Caki2 (cell line): ENCODE measurements at regions not wholly inside any gene's neighbourhood (a gene's known extent, or its start where the extent isn't known, plus 50 kb on each side); places are given as distances from the start of the nearest gene placed in this dataset.
"Not testable (repeated sequence)": the region's sequence is repeated elsewhere in the genome, so short reads cannot be mapped to it uniquely, and the experiment has no call there.

Experiments used
- DNase-seq: peaks from one replicate; pipeline ENCODE4 v3.0.0-alpha.2; 2015; ENCODE audit warnings: low read depth
- in situ Hi-C: cut with HindIII; loops from 2 replicates; pipeline ENCODE4 v1.10.0; 2016; ENCODE audit warnings: low sequenced_read_pairs, low pct_unique_long_range_greater_than_20kb, mixed read lengths

DNA sequence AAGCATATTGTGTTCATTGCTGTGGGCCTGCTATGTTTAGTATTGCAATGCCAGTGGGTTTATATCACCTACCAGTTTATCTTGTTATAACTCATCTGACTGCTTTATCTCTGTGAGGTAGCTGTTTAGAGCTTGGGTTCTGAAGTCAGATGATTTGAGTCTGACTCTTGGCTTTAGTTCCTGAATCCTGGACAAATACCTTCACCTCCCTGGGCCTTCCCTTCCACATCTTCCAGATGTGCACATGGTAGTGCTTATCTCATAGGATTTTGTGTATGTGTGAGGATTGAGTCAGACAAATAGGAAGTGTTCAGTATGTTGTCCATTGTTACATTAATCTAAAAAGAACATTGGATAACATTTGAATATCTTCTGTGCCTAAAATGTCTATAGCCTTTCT, 63.5 kb upstream of the ANKRD10 start:
- in situ Hi-C loops = no loop called here
- DNase-seq = no peak

DNA sequence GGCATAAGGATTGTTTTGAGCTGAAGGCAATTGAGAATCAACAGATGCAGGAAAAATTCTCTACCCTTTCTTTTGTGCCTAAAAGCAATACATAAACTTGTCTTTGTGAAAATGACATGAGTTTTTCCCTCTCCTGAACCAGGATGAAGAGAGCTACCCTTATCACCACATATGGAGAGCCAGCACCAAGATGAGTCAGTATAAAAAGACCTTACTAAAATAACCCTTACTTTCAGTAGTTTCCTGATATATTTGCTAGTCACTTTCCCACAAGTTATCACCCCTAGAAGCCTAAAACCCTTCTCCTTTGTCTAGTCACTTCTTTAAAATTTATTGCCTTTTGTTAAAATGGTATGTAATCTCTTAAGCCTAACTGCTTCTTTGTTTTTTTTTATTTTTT, 61.9 kb upstream of the ANKRD10 start:
- in situ Hi-C loops = no loop called here
- DNase-seq = no peak

DNA sequence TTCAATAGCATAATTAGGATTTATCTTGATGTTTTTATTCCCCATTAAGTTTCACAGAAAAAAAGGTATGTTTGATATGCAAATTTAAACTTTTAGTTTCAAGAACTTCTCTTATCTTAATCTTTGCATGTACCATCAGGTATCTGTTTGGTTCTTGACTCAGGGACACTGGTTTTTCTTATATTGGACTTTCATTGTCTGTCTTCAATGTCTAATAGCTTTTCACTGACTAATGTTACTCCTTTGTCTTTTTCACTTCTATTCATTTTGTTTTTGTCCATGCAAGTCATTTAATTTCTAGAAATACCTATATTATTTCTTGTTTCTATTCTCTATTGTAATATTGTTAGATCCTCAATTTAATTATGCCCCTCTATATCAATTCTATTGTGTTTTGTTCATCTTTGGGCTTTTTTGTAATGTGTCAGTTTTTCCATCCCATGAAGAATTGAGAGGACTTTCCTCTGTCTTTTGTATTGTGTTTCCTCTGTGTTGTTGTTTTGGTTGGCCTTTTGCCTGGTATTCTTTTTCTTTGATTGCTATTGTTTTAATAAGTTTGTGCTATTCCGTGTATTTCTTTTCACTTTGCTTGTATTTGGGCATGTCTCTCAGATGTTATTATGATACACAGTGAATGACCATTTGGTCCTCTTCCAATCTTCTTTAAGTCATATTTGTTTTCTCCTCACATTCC, 58.3 kb upstream of the ANKRD10 start:
- in situ Hi-C loops = no loop called here
- no peak for DNase-seq

DNA sequence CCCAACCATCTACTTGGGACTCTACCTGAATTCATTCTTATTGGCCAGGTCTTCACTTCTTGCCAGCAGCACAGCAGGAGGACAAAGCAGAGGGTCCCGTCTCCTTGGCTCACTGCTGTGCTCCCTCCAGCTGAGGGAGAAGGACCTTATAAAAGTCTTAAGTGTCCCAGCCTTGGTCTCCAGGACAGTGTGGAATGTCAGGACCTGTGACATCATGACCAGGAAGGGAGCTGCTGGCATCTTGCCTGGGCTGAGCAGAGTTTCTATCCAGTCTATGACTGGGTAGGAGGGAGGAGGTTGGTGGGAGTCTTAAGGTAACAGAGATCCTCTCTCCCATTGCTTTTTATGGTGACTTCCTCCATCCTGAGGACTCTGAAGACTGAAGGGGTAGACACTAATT, 56.6 kb upstream of the ANKRD10 start:
- in situ Hi-C loops = no loop called here
- no peak for DNase-seq

DNA sequence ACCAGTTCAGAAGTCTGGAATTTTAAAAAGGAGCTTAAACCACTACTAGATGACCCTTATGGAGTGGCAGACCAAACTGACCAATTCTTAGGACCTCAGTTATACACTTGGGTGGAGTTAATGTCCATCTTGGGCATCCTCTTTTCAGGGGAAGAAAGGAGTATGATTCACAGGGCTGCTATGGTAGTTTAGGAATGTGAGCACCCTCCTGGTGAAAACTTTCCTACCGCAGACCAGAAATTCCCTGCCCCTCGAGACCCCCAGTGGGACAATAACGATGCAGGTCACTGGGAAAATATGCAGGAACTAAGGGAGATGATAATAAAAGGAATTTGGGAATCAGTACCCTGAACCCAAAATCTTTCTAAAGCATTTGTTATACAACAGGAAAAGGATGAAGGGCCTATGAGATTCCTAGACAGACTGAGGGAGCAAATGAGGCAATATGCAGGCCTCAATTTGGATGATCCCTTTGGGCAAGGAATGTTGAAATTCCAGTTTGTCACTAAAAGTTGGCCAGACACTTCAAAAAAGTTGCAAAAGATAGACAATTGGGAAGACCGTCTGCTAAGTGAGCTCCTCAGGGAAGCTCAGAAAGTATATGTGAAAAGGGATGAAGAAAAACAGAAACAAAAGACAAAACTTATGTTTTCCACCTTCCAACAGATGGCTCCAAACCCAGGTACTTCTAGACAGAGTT, 52.4 kb upstream of the ANKRD10 start:
- in situ Hi-C loops, DNase-seq: not testable (repeated sequence)

DNA sequence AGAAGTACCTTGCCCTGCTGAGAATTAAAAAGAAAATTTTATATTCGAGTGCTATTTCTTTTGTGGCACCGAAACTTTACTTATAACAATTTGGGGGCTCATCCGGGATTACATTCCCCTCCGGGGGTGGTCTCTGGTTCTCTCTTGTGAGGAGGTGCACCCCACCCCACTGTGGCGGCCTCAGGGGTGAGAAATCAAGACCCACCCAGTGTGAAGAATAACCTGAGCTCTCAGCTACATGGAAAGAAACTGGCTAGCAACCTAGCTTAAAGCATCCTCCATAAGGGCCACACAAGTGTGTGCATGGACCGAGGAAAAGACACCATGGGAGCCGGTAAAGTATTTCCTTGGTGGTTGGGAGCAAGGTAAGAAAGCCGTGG, 50.9 kb upstream of the ANKRD10 start:
- DNase-seq = no peak
- in situ Hi-C loops = no loop called here

DNA sequence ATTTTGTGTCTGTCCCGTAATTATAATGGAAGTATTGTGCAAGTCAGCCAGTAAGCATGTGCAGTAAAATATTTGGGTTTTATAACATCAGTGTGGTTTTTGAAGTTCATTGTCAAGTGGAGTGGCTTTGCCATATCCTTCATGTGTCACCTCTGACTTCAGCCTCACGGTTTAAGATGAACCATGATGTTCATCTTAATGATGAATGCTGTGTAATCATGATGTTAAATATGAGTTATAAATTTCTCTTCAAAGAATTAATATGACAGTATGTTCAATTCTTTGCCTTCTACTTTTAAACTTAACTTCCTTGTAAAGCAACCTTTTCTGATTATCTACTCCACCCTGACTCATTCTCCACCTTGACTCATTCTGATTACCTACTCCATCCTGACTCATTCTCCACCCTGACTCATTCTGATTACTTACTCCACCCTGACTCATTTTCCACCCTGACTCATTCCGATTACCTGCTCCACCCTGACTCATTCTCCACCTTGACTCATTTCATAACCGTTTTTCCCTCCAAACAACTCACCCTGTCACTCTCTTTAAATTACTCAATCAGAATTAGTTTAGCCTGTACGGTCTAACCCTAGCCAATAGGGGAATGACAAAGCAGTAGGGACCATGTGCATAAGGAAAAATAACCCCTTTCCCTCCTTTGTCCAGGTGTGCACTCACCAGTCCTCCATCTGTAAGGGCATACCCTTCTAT, 50.3 kb upstream of the ANKRD10 start:
- DNase-seq = peak; percentile 93
- in situ Hi-C loops = no loop called here
